GM13977 (cell line): ENCODE measurements at regions not wholly inside any gene's neighbourhood (a gene's known extent, or its start where the extent isn't known, plus 50 kb on each side); places are given as distances from the start of the nearest gene placed in this dataset.
"Not testable (repeated sequence)": the region's sequence is repeated elsewhere in the genome, so short reads cannot be mapped to it uniquely, and the experiment has no call there.

Experiments
- DNase-seq: peaks from one replicate; pipeline ENCODE4 v3.0.0; 2012; ENCODE audit warnings: low spot score
- in situ Hi-C: fragments of 300-500 bp; cut with MboI; formaldehyde crosslinking; loops from one replicate; pipeline ENCODE4 v1.12.0; 2022; ENCODE audit warnings: low sequenced_read_pairs, low pct_unique_long_range_greater_than_20kb, mixed read lengths, inconsistent platforms; ENCODE audit not compliant: unreplicated experiment
- TF ChIP-seq, protein P1 (sequence below): IDR thresholded peaks from 2 replicates; pipeline ENCODE4 v1.5.1; 2012; ENCODE audit warnings: mild to moderate bottlenecking, control low read depth; ENCODE audit not compliant: insufficient read depth; ENCODE audit errors: extremely low read depth, missing control alignments

DNA sequence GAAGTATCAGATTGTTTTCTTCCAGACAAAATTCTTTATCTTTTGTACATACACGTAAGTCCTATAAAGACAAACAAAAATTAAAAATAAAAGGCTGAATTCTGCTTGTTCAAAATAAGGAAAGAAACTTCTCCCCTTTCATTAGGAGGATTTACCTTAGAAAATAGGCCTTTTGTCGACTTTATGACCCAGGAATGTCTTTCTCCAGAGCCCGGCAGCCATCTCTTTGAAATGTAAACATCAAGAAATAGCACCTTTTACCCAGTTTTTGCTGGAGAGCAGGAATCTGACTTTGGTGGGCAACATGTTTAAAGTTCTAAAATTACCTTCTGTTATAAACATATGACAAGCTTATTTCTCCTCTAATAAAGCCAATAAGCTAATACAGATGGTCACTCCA lies 373.0 kb upstream of the FTMT start:
- TF ChIP-seq, protein P1, sequence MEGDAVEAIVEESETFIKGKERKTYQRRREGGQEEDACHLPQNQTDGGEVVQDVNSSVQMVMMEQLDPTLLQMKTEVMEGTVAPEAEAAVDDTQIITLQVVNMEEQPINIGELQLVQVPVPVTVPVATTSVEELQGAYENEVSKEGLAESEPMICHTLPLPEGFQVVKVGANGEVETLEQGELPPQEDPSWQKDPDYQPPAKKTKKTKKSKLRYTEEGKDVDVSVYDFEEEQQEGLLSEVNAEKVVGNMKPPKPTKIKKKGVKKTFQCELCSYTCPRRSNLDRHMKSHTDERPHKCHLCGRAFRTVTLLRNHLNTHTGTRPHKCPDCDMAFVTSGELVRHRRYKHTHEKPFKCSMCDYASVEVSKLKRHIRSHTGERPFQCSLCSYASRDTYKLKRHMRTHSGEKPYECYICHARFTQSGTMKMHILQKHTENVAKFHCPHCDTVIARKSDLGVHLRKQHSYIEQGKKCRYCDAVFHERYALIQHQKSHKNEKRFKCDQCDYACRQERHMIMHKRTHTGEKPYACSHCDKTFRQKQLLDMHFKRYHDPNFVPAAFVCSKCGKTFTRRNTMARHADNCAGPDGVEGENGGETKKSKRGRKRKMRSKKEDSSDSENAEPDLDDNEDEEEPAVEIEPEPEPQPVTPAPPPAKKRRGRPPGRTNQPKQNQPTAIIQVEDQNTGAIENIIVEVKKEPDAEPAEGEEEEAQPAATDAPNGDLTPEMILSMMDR, result no peak
- DNase-seq, result no peak

DNA sequence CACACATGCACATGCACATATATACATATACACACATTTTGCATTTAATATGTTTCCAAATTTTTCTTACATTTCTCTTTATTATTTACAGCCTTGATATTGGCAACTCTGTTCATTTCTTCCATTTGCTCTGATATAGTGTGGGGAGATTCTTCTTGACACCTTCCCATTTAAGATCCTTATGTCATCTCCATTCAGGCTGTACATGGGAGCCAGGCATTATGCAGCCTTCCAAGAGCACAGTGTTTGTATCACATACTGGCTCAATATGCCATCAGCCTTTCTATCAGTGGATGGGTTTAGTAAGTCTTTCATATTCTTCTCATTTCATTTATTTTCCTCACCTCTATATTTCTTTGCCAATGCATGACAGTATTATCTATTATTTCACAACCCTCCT lies 372.3 kb upstream of the FTMT start:
- TF ChIP-seq, protein P1, result no peak
- no peak for DNase-seq
- in situ Hi-C loops, result no loop called here

More for the DNA sequence above, 373.0 kb upstream of the FTMT start:
- in situ Hi-C loops, result no loop called here

DNA sequence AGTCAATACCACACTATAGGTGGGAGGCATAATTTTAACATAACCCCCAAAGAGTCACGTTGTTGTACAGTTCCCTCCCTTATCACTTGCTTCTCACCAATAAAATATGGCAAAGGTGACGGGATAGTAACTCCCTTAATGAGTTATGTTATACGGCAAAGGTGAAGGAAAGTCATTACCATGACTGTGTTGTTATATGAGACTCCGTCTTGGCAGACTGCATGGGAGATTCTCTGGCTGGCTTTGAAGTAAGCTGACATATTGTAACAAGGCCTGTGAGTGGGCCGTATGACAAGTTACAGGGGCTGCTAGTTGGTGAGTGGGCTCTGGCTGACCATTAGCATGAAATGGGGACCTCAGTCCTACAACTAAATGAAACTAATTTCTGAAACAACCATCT lies 366.4 kb upstream of the FTMT start:
- in situ Hi-C loops, result no loop called here
- no peak for DNase-seq
- TF ChIP-seq, protein P1, result no peak

DNA sequence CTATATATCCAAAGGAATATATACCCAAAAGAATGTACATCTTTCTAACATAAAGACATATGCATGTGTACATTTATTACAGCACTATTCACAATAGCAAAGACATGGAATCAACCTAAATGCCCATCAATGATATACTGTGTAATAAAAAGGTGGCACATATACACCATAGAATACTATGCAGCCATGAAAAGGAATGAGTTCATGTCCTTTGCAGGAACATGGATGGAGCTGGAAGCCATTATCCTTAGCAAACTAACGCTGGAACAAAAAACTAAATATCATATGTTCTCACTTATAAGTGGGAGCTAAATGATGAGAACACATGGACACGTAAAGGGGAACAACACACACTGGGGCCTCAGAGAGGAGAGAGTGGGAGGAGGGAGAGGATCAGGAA lies 365.7 kb upstream of the FTMT start:
- DNase-seq, in situ Hi-C loops: not testable (repeated sequence)

DNA sequence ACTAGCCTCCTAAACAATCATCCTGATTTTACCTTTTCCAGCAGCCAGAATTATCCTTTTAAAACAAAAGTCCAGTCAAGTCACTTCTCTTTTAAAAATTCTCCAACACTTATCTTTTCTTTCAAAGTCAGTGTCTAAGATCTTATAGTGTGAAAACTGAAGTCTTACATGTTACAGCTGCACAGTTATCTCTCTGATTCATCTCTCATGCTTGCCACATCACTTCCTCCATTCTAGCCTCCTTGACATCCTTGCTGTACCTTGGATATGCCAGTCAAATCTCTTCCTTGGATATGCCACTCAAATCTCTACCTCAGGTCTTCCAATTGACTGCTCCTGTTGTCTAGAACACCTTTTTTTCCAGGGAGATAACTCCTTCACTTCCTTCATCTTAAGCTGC lies 361.7 kb upstream of the FTMT start:
- no peak for DNase-seq
- in situ Hi-C loops, result no loop called here

DNA sequence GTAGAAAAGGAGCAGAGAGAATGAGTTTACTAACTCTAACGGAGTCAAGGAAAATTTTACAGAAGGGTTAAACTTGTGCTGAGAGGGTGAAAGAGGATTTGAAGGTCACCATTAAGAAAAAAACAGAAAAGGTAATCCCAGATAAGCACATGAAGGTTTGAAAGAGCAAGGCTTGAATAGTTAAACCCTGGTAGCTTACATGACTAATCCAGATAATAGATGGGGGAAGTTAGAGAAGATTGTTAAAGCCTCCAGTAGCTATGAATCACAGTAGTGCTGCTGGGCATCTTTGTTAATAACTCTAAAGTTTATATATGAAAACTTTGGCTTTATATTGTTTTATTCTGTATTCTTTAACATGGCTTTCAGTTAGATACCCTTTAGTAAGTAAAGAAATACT lies 354.5 kb upstream of the FTMT start:
- no peak for DNase-seq
- in situ Hi-C loops, result no loop called here
- TF ChIP-seq, protein P1, result no peak

More for the DNA sequence above, 361.7 kb upstream of the FTMT start:
- TF ChIP-seq, protein P1, result no peak

DNA sequence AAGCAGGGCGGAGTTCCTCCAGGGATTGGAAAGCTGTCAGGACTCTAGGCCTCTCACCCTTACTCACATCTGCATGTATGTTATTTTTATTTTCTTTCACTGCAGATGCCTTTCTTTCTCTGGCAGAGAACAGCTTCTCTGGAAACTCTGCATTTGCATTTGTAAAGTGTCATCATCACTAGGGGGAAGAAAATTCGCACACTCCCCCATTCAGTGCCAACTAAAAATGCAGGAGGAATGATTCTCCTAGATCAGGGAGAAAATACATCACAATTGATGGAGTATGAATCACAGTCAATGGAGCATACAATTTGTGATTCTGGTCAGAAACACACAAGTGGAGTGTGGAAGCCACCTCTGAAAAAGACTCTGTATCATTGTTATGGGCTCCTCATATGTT lies 351.4 kb upstream of the FTMT start:
- TF ChIP-seq, protein P1, result no peak
- no peak for DNase-seq
- in situ Hi-C loops, result no loop called here
